Amygdala (tissue), 56 donors: ENCODE measurements at regions not wholly inside any gene's neighbourhood (a gene's known extent, or its start where the extent isn't known, plus 50 kb on each side); places are given as distances from the start of the nearest gene placed in this dataset.

ENCODE experiments used
- DNase-seq, 56 donors: peaks; one replicate each; lab custom pipeline; 2025; lab: John Stamatoyannopoulos, UW

- no peak for DNase-seq
Observed at GRCh38 chr16:16774389-16774788, 395.4 kb downstream of the NPIPA7 start.

- DNase-seq, result no peak
Observed at GRCh38 chr16:16778332-16778731, 399.4 kb downstream of the NPIPA7 start.

GRCh38 chr16:16780588-16780987, 401.6 kb downstream of the NPIPA7 start:
- DNase-seq, result no peak

- DNase-seq, result no peak
Observed at GRCh38 chr16:16782153-16782552, 403.2 kb downstream of the NPIPA7 start.

GRCh38 chr16:16788004-16788403, 409.1 kb downstream of the NPIPA7 start:
- no peak for DNase-seq

- no peak for DNase-seq
Observed at GRCh38 chr16:16790597-16790996, 411.7 kb downstream of the NPIPA7 start.

GRCh38 chr16:16791051-16791450, 412.1 kb downstream of the NPIPA7 start:
- DNase-seq, result no peak

GRCh38 chr16:16797239-16797638, 418.3 kb downstream of the NPIPA7 start:
- DNase-seq, result no peak

- no peak for DNase-seq
Observed at GRCh38 chr16:16798504-16798903, 419.6 kb downstream of the NPIPA7 start.

GRCh38 chr16:16805809-16806208, 426.9 kb downstream of the NPIPA7 start:
- DNase-seq, result no peak

GRCh38 chr16:16815641-16816040, 436.7 kb downstream of the NPIPA7 start:
- DNase-seq, result peak in 6 of 56 donors; percentile 1 to 31 (median 6)

GRCh38 chr16:16817196-16817595, 438.3 kb downstream of the NPIPA7 start:
- DNase-seq, result peak in 7 of 56 donors; percentile 1 to 52 (median 9)

GRCh38 chr16:16821261-16821660, 442.3 kb downstream of the NPIPA7 start:
- DNase-seq, result no peak

GRCh38 chr16:16828913-16829398, 450.0 kb downstream of the NPIPA7 start:
- DNase-seq, result no peak

- DNase-seq, result no peak
Observed at GRCh38 chr16:16830401-16830800, 451.5 kb downstream of the NPIPA7 start.

- DNase-seq, result no peak
Observed at GRCh38 chr16:16830973-16831372, 452.0 kb downstream of the NPIPA7 start.

GRCh38 chr16:16833165-16833564, 454.2 kb downstream of the NPIPA7 start:
- no peak for DNase-seq

GRCh38 chr16:16850274-16850673, 471.3 kb downstream of the NPIPA7 start:
- DNase-seq, result no peak

GRCh38 chr16:16857012-16857411, 478.1 kb downstream of the NPIPA7 start:
- DNase-seq, result no peak

GRCh38 chr16:16857603-16858283, 478.8 kb downstream of the NPIPA7 start:
- DNase-seq, result peak in 15 of 56 donors; percentile 0 to 44 (median 5)

- DNase-seq, result peak in 46 of 56 donors; percentile 1 to 70 (median 18)
Observed at GRCh38 chr16:16861546-16861945, 482.6 kb downstream of the NPIPA7 start.

- no peak for DNase-seq
Observed at GRCh38 chr16:16863672-16864071, 484.7 kb downstream of the NPIPA7 start.

GRCh38 chr16:16864536-16864935, 485.6 kb downstream of the NPIPA7 start:
- no peak for DNase-seq
